HG02759 (cell line): ENCODE measurements at regions not wholly inside any gene's neighbourhood (a gene's known extent, or its start where the extent isn't known, plus 50 kb on each side); places are given as distances from the start of the nearest gene placed in this dataset.
A peak's percentile ranks its signal among the peaks of the same experiment; 100 is the strongest.

Experiments
- ATAC-seq: cut with Tn5 transposase; IDR thresholded peaks from one replicate; pipeline ENCODE4 v1.9.1; 2021; ENCODE audit warnings: mild to moderate bottlenecking, moderate library complexity; ENCODE audit not compliant: unreplicated experiment

DNA sequence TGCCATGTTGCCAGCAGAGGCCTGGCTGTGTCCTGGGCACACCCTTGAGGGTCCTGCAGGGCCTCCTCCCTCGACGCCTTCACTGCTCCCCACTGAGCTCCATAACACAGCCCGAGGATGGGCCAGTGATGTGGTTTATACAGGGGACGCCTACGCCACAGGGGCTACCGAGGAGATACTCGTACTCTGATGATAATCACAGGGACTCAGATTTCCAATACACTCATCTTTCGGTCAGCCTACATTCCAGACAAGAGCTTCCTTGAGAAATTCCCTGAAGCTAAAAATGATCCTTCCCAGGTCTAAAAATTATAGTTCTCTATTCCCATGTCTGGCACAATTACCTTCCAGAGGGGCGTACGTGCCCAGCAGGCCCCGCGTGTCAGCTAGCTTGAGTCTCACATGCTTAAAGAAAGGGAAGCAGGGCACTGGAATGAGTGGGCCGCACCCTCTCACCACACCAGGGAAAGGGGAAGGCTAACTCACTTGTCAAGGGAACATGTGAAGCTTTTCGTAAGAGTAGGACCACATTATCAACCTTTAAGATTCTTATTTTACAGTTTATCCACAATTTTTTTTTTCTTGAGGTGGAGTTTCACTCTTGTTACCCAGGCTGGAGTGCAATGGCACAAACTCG is 159.5 kb upstream of the NDUFV2 start:
- ATAC-seq = no peak

DNA sequence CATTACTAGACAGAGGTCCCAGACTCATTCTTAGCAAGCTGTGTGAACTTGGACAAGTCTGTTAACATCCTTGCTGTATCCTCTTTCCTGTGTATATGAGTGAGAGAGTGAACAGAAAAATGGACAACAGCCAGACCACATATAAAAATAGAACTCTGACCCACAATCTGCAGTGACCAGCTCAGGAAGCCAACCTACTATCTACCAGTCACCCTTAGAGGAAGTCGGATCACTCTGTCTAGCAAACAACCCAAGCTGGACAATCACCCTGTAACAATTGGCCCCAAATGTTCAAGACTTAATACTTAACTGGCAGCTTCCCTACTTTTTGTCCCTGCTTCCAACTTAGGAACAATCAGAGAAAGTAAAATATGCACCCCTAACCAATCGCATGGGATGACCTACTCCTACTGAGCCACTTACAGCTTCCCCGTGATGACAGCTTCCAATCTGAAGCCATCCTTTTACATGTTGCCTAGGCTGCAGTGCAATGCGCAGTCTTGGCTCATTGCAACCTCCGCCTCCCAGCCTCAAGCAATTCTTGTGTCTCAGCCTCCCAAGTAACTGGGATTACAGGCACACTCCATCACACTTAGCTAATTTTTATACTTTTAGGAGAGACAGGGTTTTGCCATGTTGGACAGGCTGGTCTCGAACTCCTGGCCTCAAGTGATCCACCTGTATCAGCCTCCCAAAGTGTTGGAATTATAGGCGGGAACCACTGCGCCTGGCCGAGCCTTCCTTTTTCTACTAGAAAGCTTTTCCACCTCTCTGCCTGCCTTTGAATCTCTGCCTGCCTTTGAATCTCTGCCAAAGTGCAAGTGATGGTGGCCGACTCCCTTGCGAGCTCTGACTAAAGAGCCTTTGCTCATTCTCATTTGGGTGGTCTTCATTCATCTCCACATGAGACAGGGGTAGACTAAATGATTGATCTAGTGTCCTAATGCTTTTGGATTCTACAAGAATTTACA is 158.3 kb upstream of the NDUFV2 start:
- no peak for ATAC-seq

DNA sequence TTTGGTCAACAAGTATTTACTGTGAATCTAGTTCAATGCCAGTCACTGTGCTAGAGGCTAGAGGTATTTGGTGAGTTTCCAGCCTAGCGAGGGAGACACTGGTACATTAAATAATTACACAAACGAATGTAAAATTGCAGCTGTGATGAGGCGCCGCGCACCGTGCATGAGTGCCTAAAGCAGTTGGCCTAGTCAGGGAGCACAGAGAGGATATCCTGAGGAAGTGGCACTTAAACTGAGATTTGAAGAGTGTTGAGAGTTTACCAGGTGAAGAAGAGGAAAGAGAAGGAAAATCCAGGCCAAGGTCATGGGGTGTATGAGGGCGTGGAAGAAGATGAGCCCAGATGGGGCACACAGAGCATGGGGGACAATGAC is 157.6 kb upstream of the NDUFV2 start:
- ATAC-seq = no peak

DNA sequence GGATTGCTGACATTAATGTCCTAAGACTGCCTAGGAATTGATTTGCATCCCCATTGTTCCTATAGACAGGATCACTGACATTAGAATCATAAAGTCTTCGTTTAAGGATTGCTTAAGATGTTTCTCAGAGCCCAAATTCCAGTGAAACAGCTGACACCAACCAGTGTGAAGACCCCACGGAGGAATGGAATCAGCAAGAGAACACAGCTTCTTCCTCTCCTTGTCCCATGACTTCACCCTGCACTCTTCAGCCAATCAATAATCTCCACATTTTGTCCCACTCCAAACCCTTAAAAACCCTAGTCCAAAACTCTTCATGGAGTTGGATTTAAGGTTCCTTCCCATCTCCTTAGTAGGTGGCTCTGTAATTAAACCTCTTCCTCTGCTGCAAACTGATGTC is 157.0 kb upstream of the NDUFV2 start:
- ATAC-seq = no peak

DNA sequence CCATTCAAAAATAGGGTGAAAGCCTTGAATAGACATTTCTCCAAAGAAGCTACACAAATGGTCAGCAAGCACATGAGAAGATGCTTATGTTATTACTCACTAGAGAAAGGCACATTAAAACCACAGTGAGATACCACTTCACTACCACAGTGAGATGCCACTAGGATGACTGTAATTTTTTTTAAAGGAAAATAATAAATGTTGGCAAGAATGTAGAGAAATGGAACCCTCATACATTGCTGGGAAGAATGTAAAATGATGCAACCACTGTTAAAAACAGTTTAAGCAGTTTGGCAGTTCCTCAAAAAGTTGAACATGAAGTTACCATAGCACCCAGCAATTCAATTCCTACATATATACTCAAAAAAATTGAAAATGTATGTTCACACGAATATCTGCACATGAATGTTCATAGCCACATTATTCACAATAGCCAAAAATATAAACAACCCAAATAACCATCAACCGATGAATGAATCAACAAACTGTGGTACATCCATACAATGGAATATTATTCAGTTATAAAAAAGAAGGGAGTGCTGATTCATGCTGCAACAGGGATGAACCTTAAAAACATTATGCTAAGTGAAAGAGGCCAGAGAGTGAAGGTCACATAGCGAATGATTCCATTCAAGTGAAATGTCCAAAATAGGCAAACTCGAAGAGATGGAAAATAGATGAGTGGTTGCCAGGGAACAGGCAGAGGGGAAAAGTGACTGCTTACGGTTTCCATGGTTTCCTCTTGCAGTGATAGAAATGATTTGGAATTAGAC is 156.2 kb upstream of the NDUFV2 start:
- ATAC-seq = no peak

DNA sequence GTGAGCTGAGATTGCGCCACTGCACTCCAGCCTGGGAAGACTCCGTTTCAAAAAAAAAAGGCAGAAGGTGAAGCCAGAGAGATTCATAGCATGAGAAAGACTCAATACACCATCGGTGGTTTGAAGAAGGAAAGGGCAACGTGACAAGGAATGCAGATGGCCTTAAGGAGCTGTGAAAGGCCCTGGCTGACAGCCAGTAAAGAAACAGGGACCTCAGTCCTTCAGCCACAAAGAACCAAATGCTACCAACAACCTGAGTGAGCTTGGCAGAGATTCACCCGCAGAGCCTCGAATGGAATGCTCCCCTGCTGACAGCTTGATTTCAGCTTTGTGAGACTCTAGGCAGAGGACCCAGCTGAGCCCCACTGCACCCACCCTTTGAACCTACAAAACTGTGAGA is 154.9 kb upstream of the NDUFV2 start:
- ATAC-seq = no peak

DNA sequence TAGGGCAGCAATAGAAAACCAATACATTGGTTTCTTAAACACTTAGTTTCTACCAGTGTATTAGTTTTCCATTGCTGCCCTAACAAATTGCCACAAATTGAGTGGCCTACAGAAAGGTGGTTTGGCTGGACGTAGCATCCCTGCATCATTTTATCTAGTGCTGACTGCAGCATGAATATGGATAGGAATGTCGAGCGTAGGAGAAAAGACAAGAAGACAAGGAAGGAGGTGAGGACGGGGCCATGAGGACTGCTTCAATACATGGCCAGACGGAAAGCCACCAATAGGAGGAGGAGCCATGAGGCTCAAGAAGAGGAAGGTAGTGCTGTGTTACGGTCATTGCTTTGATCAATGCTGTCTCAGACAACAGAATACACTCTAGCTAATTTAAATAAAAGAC is 154.5 kb upstream of the NDUFV2 start:
- ATAC-seq = no peak

DNA sequence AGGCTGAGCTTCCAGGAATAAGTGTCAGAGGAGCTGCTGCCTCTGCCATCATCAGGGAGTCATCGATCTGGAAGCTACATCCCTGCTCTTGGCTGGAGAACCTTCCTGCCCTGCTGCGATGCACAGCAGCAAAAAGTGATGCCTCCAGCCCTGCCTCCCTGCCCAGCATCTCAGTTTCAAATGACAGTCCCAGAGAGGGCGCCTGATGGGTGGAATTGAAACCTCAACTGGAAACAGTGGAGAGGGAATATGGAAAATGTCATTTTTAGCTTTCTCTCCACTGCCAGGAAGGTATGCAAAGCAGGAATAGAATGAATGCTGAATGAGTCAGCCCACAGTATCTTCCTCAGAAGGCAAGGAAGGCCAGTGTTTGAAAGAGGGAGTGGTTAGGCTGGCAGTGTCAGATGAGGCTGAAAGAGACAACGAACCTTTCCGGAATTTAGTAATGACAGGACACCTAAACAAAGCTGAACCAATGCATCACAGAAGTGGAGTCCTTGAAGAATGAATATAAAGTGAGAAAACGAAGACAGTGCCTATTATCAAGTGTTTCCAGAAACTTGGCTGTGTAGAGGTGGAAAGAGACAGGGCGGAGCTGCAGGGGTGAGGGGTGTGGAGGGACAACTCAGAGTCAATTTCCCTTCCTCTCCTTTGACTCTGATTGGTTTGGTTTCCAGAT is 153.9 kb upstream of the NDUFV2 start:
- ATAC-seq = no peak

DNA sequence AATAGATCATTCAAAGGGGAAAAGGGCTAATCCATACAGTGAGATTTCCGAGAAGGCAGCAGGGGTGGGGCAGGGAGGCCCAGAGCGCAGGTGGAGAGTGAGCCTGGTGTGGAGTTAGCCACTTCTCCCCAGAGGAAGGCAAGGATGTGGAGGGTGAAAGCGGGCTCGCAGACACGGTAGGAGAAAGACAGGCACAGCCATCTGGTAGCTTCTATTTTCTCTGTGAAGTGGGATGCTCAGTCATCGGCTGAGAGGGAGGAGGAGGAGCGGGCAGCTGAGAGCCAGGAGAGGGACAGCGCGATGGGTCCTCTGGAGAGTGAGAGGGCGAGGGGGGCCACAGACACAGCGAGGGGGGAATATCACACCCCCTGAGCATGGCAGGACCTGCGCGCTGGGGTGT is 153.3 kb upstream of the NDUFV2 start:
- no peak for ATAC-seq

DNA sequence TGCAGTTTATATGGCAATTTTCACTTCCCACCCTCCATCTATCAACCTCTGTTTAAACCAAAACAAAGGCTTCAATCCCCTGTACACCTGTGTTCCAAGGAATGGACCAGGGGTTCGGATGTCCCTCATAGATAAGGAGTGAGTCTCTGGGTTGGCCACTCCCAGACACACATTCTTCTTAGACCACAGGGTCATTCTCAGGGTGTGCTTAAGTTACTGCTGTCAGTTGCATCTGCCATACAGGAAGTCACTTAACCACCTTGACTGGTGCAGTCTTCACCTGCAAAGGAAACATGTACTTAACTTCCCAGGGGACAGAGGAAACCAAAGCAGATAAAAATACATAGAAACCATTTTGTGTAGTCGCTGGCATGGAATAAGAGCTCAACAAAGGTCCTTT is 151.0 kb upstream of the NDUFV2 start:
- ATAC-seq = peak; percentile 45

DNA sequence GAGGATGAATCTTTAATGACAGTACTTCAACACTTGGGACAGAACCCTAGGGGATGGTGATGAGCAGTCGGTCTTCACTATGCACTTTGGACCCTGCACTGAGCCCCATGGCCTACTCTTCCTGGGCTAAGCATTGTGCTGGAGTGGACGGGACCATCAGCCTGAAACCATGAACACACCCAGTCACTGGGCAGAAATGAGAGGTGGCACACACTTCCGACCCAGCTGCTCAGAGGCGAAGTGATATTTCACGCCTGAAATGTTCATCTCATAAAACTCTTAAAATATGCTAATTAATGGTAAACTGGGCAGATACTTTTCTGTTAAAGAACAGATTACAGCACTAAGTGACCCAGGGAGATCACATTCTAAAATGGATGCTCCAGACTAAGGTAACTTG is 150.3 kb upstream of the NDUFV2 start:
- no peak for ATAC-seq

DNA sequence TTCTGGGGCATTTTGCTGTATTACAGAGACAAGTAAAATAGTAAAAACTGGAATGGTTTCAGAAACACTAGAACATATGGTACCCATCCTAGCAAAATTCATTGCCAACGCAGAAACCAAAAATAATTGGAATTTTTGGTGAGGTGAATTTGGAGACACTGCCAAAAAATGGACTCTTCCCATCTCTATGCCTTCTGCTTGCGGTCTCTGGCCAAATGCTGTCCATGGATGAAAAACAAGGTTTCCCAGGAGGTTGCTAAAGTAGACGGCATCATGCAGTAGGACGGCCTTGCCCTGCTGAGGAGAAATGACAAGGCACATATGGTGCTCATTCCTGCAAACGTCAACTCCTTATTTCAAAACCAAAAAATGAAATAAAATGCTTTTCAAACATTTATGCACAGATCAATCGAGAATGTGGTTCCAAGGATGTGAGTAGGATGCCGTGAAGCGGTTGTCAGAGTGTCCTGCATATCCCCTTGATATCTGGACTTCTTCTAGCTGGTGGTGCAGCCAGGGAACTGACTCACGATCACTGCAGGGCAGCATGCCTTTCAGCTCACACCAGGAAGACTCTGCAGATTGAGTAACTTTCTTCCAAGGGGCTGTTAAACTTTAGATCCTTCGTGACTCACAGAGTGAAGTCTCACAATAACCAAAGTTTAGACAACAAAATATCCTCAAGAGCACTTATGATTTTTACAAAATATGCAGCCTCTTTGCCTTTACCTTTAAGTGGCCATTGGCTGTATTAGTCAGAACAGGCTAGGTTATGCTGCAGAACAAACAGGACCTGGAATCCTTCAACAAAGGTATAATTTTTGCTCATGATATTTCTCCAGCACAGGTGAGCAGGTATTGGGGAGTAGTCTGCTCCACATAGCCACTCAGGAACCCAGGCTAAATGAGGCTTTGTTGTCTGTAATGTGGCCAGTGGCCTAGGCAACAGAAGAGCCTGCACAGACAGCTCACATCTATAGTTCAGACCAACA is 149.4 kb upstream of the NDUFV2 start:
- ATAC-seq = no peak

DNA sequence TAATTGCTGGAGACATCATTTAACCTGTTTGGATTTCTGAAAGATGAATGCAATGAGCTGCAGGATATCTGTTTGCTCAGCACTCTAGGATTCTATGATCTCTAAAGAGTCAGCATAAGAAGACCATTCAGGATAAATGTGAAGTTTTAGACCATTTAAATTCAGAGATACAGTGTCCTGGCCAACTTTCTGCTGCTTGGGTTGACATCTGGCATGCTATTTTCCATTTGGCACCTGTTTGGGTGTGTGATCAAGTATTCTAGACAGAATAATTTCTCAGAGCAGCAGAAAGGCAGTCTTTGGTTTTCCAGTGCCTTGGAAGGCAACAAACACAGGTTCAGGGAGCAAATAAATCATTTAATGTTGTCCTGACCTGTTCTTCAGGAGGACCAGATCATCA is 144.8 kb upstream of the NDUFV2 start:
- ATAC-seq = no peak

DNA sequence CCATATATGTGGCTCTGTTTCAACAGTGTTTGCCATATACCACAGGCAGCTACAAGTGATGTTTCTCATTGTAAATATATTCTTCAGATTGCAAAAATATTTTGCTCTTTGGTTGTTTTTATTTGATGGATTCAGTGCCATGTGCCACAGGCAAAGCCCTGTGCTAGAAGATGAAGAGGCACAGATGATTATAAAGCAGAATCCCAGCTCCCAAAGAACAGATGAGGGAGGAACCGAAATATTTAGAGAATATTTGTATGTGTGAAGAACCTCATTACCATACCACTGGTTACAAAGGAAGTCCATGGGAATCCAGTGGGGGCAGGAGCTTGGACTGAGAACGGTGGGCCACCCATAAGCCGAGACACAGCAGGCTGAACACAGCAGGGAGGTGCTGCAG is 143.8 kb upstream of the NDUFV2 start:
- no peak for ATAC-seq

DNA sequence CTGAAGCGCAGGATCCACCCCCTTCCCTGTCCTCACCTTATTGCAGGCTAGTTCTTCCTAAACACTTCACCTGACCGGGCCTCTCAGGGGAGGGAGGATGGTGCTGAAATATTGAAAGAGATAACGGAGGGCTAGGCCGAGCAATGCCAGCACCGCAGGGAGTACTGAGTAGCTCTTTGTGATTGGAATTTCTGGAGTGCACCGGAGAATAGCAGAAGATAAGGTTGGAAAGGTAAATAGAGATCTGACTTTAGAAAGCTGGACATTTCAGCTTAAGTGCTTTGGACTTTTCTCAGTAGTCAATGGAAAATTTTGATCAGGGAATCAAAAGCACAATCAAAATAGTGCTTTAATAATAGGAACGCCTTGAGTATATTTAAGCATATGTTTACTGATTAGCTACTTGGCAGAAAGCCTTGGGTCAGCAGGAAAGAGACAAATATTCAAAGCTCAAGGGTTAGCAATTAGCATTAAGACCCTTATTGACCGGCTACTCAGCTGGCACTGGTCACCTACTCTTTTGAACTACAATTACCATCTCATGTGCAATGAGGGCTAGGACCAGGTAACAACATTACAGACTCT is 142.9 kb upstream of the NDUFV2 start:
- ATAC-seq = no peak

DNA sequence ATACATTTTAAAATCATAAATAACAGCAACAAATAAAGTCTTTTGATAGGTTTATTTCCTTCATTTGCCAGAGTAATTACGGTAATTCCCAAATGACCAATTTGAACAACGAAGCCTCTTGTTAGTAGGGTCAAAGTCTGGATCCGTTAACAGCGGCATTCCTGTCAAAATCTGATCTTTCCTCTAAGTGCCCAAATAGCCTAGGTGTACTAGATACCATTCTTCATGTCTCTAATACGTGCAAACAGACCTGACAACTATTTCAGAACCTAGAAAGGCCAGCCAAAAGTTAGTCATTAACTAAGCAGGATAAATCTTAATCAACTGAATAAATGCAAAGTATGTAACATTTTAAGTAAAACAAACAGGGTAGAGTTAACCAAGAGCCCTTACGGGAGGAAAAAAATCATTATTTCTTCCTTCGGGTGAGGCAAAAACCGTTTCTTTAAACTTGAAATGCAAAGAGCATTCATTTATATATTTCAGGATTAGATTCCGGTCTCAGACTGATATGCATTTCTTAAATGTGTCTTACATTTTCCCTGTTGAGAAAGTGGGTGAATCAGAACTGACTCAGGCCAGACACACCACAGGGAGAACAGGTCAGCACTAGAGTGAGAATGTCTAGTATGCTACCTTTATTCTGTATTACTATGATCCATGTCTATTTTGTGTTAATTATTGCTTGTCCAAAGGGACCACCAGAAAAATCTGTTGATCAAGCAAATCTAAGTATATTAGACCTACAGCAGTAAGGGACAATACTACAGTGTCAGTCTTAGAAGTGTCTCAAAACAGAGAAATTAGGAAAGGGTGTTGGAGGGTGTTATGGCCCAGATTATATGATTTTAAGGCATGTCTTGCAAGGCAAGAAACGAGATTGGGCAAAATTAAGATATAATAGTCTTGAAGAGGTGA is 141.5 kb upstream of the NDUFV2 start:
- ATAC-seq = no peak

DNA sequence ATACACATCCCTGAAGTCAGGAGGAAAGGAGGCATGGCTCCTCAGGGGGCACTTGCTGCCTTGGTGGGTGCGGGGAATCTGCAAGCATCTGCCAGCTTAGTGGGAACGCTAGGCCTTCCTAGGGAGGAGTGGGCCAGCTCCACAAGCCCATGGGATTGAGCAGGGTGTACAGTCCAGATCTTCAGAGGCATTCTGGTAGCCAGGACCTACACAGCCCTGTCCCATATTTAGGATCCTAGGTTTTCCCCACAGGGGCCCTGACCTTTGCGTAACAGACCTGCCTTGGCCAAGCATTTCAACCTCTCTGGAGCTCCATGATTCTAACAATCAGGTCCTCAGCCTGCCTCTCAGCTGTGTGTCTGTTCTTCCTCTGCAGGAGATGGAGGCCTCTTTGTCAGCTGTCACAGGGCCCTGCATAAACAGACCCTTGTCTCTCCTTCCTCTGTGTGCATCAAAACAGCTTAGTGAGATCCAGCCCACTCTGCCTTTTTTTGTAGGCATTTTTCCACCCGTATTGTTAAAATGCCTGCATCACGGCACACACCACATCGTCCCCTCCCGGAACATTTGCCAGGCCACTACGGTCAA is 140.2 kb upstream of the NDUFV2 start:
- no peak for ATAC-seq
